ENCODE measurements at regions not wholly inside any gene's neighbourhood (a gene's known extent, or its start where the extent isn't known, plus 50 kb on each side); places are given as distances from the start of the nearest gene placed in this dataset.

DNA sequence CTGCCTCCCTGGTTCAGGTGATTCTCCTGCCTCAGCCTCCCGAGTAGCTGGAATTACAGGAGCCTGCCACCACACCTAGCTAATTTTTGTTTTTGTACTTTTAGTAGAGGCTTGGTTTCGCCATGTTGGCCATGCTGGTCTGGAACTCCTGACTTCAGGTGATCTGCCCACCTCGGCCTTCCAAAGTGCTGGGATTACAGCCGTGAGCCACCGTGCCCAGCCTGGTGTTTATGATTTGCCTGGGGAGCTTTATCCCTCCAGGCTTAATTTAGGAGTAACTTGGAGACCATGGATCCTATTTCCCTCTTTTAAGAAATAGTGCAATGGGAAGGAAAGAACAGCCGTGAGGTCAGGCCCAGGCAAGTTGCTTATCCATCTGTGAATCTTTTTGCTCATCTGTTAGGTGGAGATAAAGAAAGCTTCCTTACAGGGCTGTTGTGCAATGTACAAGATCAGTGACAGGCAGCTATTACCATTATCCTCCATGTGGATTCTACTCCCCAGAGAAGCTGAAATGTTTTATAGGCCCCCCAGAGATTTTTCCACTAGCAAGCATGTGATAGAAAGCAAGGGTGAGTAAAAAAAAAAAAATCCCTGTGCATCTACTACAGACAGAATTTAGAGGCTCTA, 104.9 kb upstream of the MGAT5 start:
- ATAC-seq (ENCODE audit: low FRiP score): no peak
- TF ChIP-seq, protein P1, sequence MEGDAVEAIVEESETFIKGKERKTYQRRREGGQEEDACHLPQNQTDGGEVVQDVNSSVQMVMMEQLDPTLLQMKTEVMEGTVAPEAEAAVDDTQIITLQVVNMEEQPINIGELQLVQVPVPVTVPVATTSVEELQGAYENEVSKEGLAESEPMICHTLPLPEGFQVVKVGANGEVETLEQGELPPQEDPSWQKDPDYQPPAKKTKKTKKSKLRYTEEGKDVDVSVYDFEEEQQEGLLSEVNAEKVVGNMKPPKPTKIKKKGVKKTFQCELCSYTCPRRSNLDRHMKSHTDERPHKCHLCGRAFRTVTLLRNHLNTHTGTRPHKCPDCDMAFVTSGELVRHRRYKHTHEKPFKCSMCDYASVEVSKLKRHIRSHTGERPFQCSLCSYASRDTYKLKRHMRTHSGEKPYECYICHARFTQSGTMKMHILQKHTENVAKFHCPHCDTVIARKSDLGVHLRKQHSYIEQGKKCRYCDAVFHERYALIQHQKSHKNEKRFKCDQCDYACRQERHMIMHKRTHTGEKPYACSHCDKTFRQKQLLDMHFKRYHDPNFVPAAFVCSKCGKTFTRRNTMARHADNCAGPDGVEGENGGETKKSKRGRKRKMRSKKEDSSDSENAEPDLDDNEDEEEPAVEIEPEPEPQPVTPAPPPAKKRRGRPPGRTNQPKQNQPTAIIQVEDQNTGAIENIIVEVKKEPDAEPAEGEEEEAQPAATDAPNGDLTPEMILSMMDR (IDR thresholded peaks at IDR 0.05): no peak
- DNase-seq (ENCODE audit: low spot score): no peak

DNA sequence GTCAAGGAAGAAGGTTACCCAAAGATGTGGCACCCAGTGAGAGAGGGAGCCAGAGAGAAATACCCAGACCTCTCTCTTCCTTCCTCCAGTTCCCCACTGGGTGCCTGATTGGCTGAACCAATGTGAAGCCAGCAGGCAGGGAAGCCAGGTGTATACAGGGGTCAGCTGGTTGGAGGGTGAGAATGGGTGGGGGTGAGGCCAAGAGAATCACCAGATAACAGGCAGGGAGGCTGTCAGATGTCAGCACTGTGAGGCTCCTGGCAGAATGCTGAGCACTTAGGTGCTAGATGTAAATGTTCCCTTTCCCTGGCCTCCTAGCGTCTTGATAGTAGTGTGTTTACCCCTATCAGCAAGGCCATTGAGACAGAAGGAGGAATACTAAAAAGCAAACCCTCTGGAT, 104.0 kb upstream of the MGAT5 start:
- no peak for DNase-seq (ENCODE audit: low spot score)
- no peak for ATAC-seq (ENCODE audit: low FRiP score)
- TF ChIP-seq, protein P1 (IDR thresholded peaks at IDR 0.05): no peak

DNA sequence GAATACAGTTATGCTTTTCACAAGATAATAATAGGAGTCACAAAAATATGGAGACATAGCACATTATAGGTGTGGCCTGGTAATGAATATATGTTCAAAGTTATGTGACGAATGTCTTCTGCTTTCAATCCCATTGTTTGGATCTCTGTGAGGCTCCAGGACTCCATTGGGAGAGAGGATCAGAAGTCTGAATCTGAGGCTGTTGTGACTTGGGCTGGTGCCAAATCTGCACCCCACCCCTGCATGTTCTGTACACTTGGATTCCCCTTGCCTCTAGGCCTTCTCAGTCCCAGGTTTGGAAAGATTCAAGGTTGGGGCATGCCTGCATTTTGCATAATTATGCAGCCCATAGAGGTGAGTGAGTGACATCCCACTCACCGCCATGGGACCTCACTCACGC, 103.1 kb upstream of the MGAT5 start:
- ATAC-seq (ENCODE audit: low FRiP score) (no peak), DNase-seq (ENCODE audit: low spot score) (no peak)
- TF ChIP-seq, protein P1 (IDR thresholded peaks at IDR 0.05): no peak

DNA sequence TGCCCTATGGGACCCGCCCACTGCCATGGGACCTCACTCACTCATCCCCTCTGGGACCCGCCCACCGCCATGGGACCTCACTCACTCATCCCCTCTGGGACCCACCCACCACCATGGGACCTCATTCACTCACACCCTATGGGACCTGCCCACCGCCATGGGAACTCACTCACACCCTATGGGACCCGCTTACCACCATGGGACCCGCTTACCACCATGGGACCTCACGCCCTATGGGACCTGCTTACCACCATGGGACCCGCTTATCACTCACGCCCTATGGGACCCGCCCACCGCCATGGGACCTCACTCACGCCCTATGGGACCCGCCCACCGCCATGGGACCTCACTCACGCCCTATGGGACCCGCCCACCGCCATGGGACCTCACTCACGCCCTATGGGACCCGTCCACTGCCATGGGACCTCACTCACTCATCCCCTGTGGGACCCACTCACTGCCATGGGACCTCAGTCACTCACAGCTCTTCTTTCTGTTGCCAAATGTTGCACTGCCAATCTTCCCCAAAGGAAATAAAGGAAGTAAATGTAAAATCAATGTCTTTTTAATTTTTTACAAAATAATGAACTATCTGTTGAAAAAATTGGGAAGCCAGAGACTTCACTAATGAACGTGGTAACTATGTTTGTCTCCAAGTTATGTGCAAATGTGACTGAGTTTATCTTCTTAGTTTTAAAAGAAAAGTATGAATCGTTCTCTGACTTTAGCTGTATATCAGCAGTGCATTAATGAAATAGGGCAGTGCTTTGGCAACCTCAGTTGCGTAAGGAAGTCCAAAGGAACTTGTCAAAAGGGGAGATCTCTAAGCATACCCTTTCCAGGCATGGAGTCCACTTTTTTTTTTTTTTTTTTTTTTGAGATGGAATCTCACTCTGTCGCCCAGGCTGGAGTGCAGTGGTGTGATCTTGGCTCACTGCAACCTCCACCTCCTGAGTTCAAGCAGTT, 101.5 kb upstream of the MGAT5 start:
- DNase-seq (ENCODE audit: low spot score): no peak
- no peak for ATAC-seq (ENCODE audit: low FRiP score)
- TF ChIP-seq, protein P1 (IDR thresholded peaks at IDR 0.05): no peak

DNA sequence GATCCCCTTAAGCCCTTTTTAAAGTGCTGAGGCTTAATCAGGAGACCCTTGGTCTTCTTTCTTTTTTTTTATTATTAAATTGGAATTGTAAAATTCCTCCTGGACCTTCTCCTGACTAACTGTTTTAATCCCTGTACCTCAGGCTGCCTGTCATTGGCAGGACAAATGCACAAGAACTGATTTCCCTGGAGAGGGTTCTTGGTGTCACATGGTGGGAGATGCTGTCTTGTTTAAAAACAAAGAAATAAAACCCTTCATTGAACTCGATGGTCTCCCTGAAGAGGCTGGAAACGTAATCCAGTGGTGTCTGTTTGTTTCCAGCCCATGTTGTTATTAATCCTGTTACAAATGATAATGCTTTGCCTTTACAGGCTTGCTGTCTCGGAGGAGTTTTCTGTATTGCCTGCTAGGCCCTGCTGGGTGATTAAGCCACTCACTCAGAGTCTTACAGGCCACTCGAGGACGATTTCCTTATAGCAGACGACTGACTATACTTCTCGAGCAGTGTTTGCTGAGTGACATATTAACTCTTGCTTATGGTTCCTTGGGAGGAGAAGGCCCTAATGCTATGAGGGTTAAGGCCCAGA, 100.5 kb upstream of the MGAT5 start:
- TF ChIP-seq, protein P1 (IDR thresholded peaks at IDR 0.05): no peak
- ATAC-seq (ENCODE audit: low FRiP score) (no peak), DNase-seq (ENCODE audit: low spot score) (no peak)

DNA sequence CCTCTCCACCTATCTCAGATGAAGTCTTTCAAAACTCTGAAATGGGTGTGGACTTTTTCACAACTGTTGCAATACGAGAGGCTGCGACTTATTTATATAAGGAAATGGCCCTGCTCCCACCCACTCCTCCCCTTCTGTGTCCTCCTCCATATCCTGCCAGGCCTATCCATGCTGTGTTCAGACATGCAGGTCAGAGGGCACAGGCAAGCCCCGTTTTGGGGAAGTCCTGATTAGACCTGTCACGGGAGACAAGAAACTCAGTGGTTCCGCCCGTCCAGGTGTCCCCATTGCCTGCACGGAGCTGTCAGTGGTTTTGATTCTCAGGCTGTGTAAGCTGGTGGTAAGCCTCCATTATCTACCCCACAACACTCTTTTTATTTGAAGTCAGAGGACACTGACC, 99.6 kb upstream of the MGAT5 start:
- ATAC-seq (ENCODE audit: low FRiP score) (no peak), DNase-seq (ENCODE audit: low spot score) (no peak)

More for the DNA sequence above, 99.6 kb upstream of the MGAT5 start:
- TF ChIP-seq, protein P1 (IDR thresholded peaks at IDR 0.05): no peak

Data from omental fat pad (tissue), 3 donors.